DND-41 (cell line): ENCODE measurements at regions not wholly inside any gene's neighbourhood (a gene's known extent, or its start where the extent isn't known, plus 50 kb on each side); places are given as distances from the start of the nearest gene placed in this dataset.

Source experiments
- EZH2 ChIP-seq: IDR thresholded peaks from 3 replicates; pipeline ENCODE4 v1.6.1; 2012; ENCODE audit warnings: borderline replicate concordance, low read depth, mild to moderate bottlenecking, moderate library complexity, low read length, inconsistent platforms; ENCODE audit not compliant: severe bottlenecking
- TF ChIP-seq, protein P1 (sequence below): IDR thresholded peaks from 2 replicates; pipeline ENCODE4 v1.5.1; 2012; ENCODE audit warnings: borderline replicate concordance, low read length, moderate library complexity, mild to moderate bottlenecking; ENCODE audit not compliant: poor library complexity, severe bottlenecking; ENCODE audit errors: extremely low read depth

DNA sequence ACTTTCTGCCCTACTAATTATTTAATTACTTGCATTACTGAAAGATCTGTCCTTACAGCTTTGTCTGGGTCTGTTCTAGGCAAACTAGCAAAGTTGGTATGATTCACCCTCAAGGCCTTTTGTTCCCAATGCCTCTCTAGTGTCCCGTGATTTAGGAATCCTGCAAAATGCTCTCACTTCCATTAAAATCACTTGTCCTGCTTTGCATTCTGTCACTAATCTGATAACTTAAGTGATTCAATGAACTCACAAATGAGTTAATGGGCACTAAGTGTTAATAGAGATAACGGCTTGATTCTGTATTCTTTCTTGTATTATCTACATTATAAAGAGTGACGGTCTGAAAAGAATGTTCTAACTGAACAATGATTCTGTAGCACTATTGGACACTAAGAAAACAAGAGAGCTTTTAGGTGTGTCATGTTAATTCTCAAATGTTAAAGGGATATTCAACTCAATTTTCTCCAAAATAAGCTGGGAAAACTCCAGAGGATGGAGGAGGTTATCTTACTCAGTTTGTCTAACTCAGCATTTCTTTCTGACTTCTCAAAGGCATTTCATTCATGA lies 697.3 kb downstream of the CETN3 start:
- TF ChIP-seq, protein P1, sequence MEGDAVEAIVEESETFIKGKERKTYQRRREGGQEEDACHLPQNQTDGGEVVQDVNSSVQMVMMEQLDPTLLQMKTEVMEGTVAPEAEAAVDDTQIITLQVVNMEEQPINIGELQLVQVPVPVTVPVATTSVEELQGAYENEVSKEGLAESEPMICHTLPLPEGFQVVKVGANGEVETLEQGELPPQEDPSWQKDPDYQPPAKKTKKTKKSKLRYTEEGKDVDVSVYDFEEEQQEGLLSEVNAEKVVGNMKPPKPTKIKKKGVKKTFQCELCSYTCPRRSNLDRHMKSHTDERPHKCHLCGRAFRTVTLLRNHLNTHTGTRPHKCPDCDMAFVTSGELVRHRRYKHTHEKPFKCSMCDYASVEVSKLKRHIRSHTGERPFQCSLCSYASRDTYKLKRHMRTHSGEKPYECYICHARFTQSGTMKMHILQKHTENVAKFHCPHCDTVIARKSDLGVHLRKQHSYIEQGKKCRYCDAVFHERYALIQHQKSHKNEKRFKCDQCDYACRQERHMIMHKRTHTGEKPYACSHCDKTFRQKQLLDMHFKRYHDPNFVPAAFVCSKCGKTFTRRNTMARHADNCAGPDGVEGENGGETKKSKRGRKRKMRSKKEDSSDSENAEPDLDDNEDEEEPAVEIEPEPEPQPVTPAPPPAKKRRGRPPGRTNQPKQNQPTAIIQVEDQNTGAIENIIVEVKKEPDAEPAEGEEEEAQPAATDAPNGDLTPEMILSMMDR = no peak
- TF ChIP-seq EZH2 = no peak
